GM23248 (cell line): ENCODE measurements at regions not wholly inside any gene's neighbourhood (a gene's known extent, or its start where the extent isn't known, plus 50 kb on each side); places are given as distances from the start of the nearest gene placed in this dataset.
"Not testable (repeated sequence)": the region's sequence is repeated elsewhere in the genome, so short reads cannot be mapped to it uniquely, and the experiment has no call there.

Source experiments
- DNase-seq: peaks from one replicate; pipeline ENCODE4 v3.0.0-alpha.2; 2015
- H2AFZ ChIP-seq: fragments of 200-600 bp; sonication (generic); 2 replicates; pipeline ENCODE4 v1.6.1; 2016; ENCODE audit warnings: antibody characterized with exemption
- H3F3A ChIP-seq: fragments of 200-600 bp; sonication (generic); 2 replicates; pipeline ENCODE4 v1.6.1; 2016; ENCODE audit warnings: mild to moderate bottlenecking, antibody characterized with exemption, mixed run types; ENCODE audit not compliant: insufficient read depth
- H3K27ac ChIP-seq: fragments of 200-600 bp; sonication (generic); 2 replicates; pipeline ENCODE4 v1.5.1; 2016; ENCODE audit warnings: mild to moderate bottlenecking
- H3K27me3 ChIP-seq: fragments of 200-600 bp; sonication (generic); replicated peaks from 2 replicates; pipeline ENCODE4 v1.6.1; 2016; ENCODE audit warnings: mild to moderate bottlenecking; ENCODE audit not compliant: insufficient read depth
- H3K36me3 ChIP-seq: fragments of 200-600 bp; sonication (generic); 2 replicates; pipeline ENCODE4 v1.6.1; 2016; ENCODE audit warnings: low read depth, mild to moderate bottlenecking
- H3K4me1 ChIP-seq: fragments of 200-600 bp; sonication (generic); 2 replicates; pipeline ENCODE4 v1.6.1; 2016; ENCODE audit warnings: mild to moderate bottlenecking; ENCODE audit not compliant: insufficient read depth
- H3K4me2 ChIP-seq: fragments of 200-600 bp; sonication (generic); one replicate; pipeline ENCODE4 v1.6.1; 2016; ENCODE audit warnings: mild to moderate bottlenecking; ENCODE audit not compliant: unreplicated experiment
- H3K4me3 ChIP-seq: fragments of 200-600 bp; sonication (generic); 2 replicates; pipeline ENCODE4 v1.5.1; 2016; ENCODE audit warnings: mild to moderate bottlenecking
- H3K79me2 ChIP-seq: fragments of 200-600 bp; sonication (generic); 2 replicates; pipeline ENCODE4 v1.6.1; 2016; ENCODE audit warnings: mild to moderate bottlenecking; ENCODE audit not compliant: insufficient read depth
- H3K9ac ChIP-seq: fragments of 200-600 bp; sonication (generic); 2 replicates; pipeline ENCODE4 v1.6.1; 2016; ENCODE audit warnings: mild to moderate bottlenecking
- H3K9me2 ChIP-seq: fragments of 200-600 bp; sonication (generic); 2 replicates; pipeline ENCODE4 v1.6.1; 2016; ENCODE audit warnings: mixed run types, mild to moderate bottlenecking, moderate library complexity; ENCODE audit not compliant: insufficient read depth
- H3K9me3 ChIP-seq: fragments of 200-600 bp; sonication (generic); one replicate; pipeline ENCODE4 v1.6.1; 2017; ENCODE audit warnings: low read depth
- H4K20me1 ChIP-seq: fragments of 200-600 bp; sonication (generic); 2 replicates; pipeline ENCODE4 v1.6.0; 2016; ENCODE audit not compliant: insufficient read depth
- EZH2 ChIP-seq: fragments of 200-600 bp; sonication (generic); IDR thresholded peaks from 2 replicates; pipeline ENCODE4 v1.6.1; 2018; ENCODE audit warnings: antibody characterized with exemption, mild to moderate bottlenecking; ENCODE audit not compliant: insufficient read depth, poor library complexity, severe bottlenecking
- EZH2phosphoT487 ChIP-seq: fragments of 200-600 bp; sonication (generic); IDR thresholded peaks from 2 replicates; pipeline ENCODE4 v1.6.1; 2018; ENCODE audit warnings: antibody characterized with exemption, moderate library complexity, mild to moderate bottlenecking, low read depth; ENCODE audit not compliant: insufficient read depth
- WGBS, 2 experiments: methylation state at CpG; one replicate each; pipeline ENCODE4 v1.1.6; 2015 to 2017; ENCODE audit warnings: low lambda C conversion rate in 2 of 2, low coverage in 1 of 2; ENCODE audit errors: missing lambda C conversion rate in 2 of 2; 5-methylcytosine and 5-hydroxymethylcytosine counted together
- in situ Hi-C: fragments of 300-500 bp; cut with MboI; formaldehyde crosslinking; loops from 2 replicates; pipeline ENCODE4 v1.15.0; 2020

GRCh38 chr13:62747629-62748028 lies 1332.0 kb upstream of the PCDH20 start:
- WGBS, 2 experiments, result 2 to 11% methylated on average over 2 of the region's 2 CpGs
- no peak overlapping the region for H3K27ac ChIP-seq
- no peak overlapping the region for H3K4me2 ChIP-seq
- in situ Hi-C loops, result no loop called here
- H3K4me3 ChIP-seq, result no peak overlapping the region
- peak; percentile 0 for DNase-seq
- TF ChIP-seq EZH2 (no peak), EZH2phosphoT487 (no peak)
- H3K27me3 ChIP-seq, result no peaks in the 10 kb centered on the region
- H3K36me3 ChIP-seq, result no peaks in the 10 kb centered on the region
- no peaks in the 10 kb centered on the region for H3K9me2 ChIP-seq
- no peak overlapping the region for H2AFZ ChIP-seq
- H3K79me2 ChIP-seq, result no peaks in the 10 kb centered on the region
- no peaks in the 10 kb centered on the region for H4K20me1 ChIP-seq
- no peaks in the 10 kb centered on the region for H3F3A ChIP-seq
- H3K4me1 ChIP-seq, result no peaks in the 10 kb centered on the region
- H3K9me3 ChIP-seq, result peaks cover 2% of the 10 kb centered on the region
- no peak overlapping the region for H3K9ac ChIP-seq

- Histone ChIP-seq H2AFZ (no peak overlapping the region), H3K9me3 (peaks cover 2% of the 10 kb centered on the region), H4K20me1 (no peaks in the 10 kb centered on the region), H3K4me2 (no peak overlapping the region), H3F3A (no peaks in the 10 kb centered on the region), H3K36me3 (no peaks in the 10 kb centered on the region), H3K9ac (no peak overlapping the region), H3K27ac (no peak overlapping the region), H3K27me3 (no peaks in the 10 kb centered on the region), H3K9me2 (no peaks in the 10 kb centered on the region), H3K79me2 (no peaks in the 10 kb centered on the region), H3K4me3 (no peak overlapping the region), H3K4me1 (no peaks in the 10 kb centered on the region)
- WGBS, 2 experiments, result 64 to 79% methylated on average over 2 of the region's 2 CpGs
- in situ Hi-C loops, result no loop called here
- TF ChIP-seq EZH2 (no peak), EZH2phosphoT487 (no peak)
- no peak for DNase-seq
These were observed 1331.5 kb upstream of the PCDH20 start for GRCh38 chr13:62747152-62747551.

- H3K9ac ChIP-seq, H3K36me3 ChIP-seq, H4K20me1 ChIP-seq, H3K4me1 ChIP-seq, H3K4me3 ChIP-seq, H3K4me2 ChIP-seq, H3K9me2 ChIP-seq, in situ Hi-C loops, H3K9me3 ChIP-seq, H3K79me2 ChIP-seq, H3F3A ChIP-seq, H3K27me3 ChIP-seq, DNase-seq, H3K27ac ChIP-seq, H2AFZ ChIP-seq: not testable (repeated sequence)
- 40 to 49% methylated on average over 9 of the region's 9 CpGs for WGBS, 2 experiments
These were observed 1314.1 kb upstream of the PCDH20 start for GRCh38 chr13:62729746-62730145.

- Histone ChIP-seq H4K20me1 (no peaks in the 10 kb centered on the region), H3K4me2 (no peak overlapping the region), H3K4me1 (no peaks in the 10 kb centered on the region), H3K27ac (no peak overlapping the region), H3K9me3 (no peaks in the 10 kb centered on the region), H3K27me3 (no peaks in the 10 kb centered on the region), H3F3A (no peaks in the 10 kb centered on the region), H3K79me2 (no peaks in the 10 kb centered on the region), H3K4me3 (no peak overlapping the region), H3K36me3 (no peaks in the 10 kb centered on the region), H3K9me2 (no peaks in the 10 kb centered on the region), H2AFZ (no peak overlapping the region), H3K9ac (no peak overlapping the region)
- no peak for TF ChIP-seq EZH2phosphoT487
- TF ChIP-seq EZH2, result no peak
- 20 to 21% methylated on average over 4 of the region's 4 CpGs for WGBS, 2 experiments
- in situ Hi-C loops, result no loop called here
- DNase-seq, result no peak
These were observed 1306.2 kb upstream of the PCDH20 start for GRCh38 chr13:62721893-62722292.

- H3K4me1 ChIP-seq, in situ Hi-C loops: not testable (repeated sequence)
- WGBS, 2 experiments, result 52 to 53% methylated on average over 7 of the region's 7 CpGs
These were observed 1296.3 kb upstream of the PCDH20 start for GRCh38 chr13:62711948-62712347.

More at GRCh38 chr13:62711948-62712347, 1296.3 kb upstream of the PCDH20 start:
- H3K9me3 ChIP-seq, H3F3A ChIP-seq, H3K4me3 ChIP-seq, H3K79me2 ChIP-seq, H3K27ac ChIP-seq, H3K36me3 ChIP-seq, H3K9ac ChIP-seq, H2AFZ ChIP-seq, H3K27me3 ChIP-seq, H4K20me1 ChIP-seq, DNase-seq, H3K4me2 ChIP-seq, H3K9me2 ChIP-seq: not testable (repeated sequence)
